Gastroesophageal sphincter (tissue), 4 donors: ENCODE measurements at regions not wholly inside any gene's neighbourhood (a gene's known extent, or its start where the extent isn't known, plus 50 kb on each side); places are given as distances from the start of the nearest gene placed in this dataset.

Experiments used
- ATAC-seq: fragments of 150-250 bp; one replicate; pipeline ENCODE4 v1.9.1; 2016; ENCODE audit warnings: mild to moderate bottlenecking, moderate library complexity
- H3K27ac ChIP-seq, 4 donors: fragments of 200-600 bp; sonication (generic) in 3 of 4; 1 replicate in 3 of 4; 2 replicates in 1 of 4; pipeline ENCODE4 v1.5.1; 2016 to 2019
- H3K27me3 ChIP-seq: fragments of 200-600 bp; sonication (generic); one replicate; pipeline ENCODE4 v1.5.1; 2019
- H3K36me3 ChIP-seq, 2 donors: fragments of 200-600 bp; sonication (generic); one replicate each; pipeline ENCODE4 v1.5.1; 2019; ENCODE audit warnings: control low read depth in 1 of 2
- H3K4me1 ChIP-seq, 3 donors: fragments of 200-600 bp; sonication (generic); 1 replicate in 2 of 3; 2 replicates in 1 of 3; pipeline ENCODE4 v1.5.1; 2016 to 2019; ENCODE audit warnings: control low read depth in 2 of 3
- H3K4me3 ChIP-seq, 2 donors: fragments of 200-600 bp; sonication (generic); one replicate each; pipeline ENCODE4 v1.5.1; 2019; ENCODE audit warnings: mild to moderate bottlenecking in 1 of 2, moderate library complexity in 1 of 2
- H3K9me3 ChIP-seq, 3 donors: fragments of 200-600 bp; sonication (generic); one replicate each; pipeline ENCODE4 v1.5.1; 2017 to 2019; ENCODE audit warnings: control low read depth in 2 of 3
- CTCF ChIP-seq, 4 experiments: fragments of 200-600 bp in 2 of 4; fragments of 450-650 bp in 2 of 4; sonication (generic) in 1 of 4; IDR thresholded peaks; one replicate each; pipeline ENCODE4 v1.5.1; 2017 to 2019; ENCODE audit warnings: antibody characterized with exemption in 4 of 4, mild to moderate bottlenecking in 2 of 4, moderate library complexity in 2 of 4
- EP300 ChIP-seq: sonication (generic); formaldehyde crosslinking; IDR thresholded peaks from one replicate; pipeline ENCODE4 v1.6.1; 2017; ENCODE audit warnings: antibody characterized with exemption, mild to moderate bottlenecking
- POLR2A ChIP-seq, 2 donors: fragments of 450-650 bp; IDR thresholded peaks; one replicate each; pipeline ENCODE4 v1.6.1; 2017; ENCODE audit warnings: antibody characterized with exemption in 2 of 2, mild to moderate bottlenecking in 2 of 2, moderate library complexity in 1 of 2
- POLR2AphosphoS5 ChIP-seq: sonication (generic); formaldehyde crosslinking; IDR thresholded peaks from one replicate; pipeline ENCODE4 v1.6.1; 2017; ENCODE audit warnings: antibody characterized with exemption
- WGBS, 2 donors: methylation state at CpG; one replicate each; pipeline ENCODE4 v1.1.5; 2018; ENCODE audit warnings: low coverage in 1 of 2; 5-methylcytosine and 5-hydroxymethylcytosine counted together

GRCh38 chr2:240319855-240320203, 115.6 kb upstream of the GPC1 start:
- no CpG with 5 or more reads among the region's 9 CpGs for WGBS, 2 donors
- H3K9me3 ChIP-seq, result no peaks in the 10 kb centered on the region
- H3K27me3 ChIP-seq, result peaks cover 31% of the 10 kb centered on the region
- no peaks in the 10 kb centered on the region for H3K36me3 ChIP-seq
- no peak overlapping the region for H3K27ac ChIP-seq
- H3K4me1 ChIP-seq, result no peaks in the 10 kb centered on the region
- no peak overlapping the region for H3K4me3 ChIP-seq
- no peak for ATAC-seq
- TF ChIP-seq POLR2A (IDR thresholded peaks at IDR 0.05) (no peak), CTCF (IDR thresholded peaks at IDR 0.05) (no peak), EP300 (no peak), POLR2AphosphoS5 (no peak)

- no peak for ATAC-seq
- no peak for TF ChIP-seq CTCF (IDR thresholded peaks at IDR 0.05)
- H3K36me3 ChIP-seq, result no peaks in the 10 kb centered on the region
- H3K4me1 ChIP-seq, result peaks cover 0 to 2% (median 0%) of the 10 kb centered on the region in 3 donors
- peaks cover 31% of the 10 kb centered on the region for H3K27me3 ChIP-seq
- no peak overlapping the region for H3K4me3 ChIP-seq
- 63% methylated on average over 6 of the region's 25 CpGs; no CpG with 5 or more reads in 1 of the 2 donors for WGBS, 2 donors
- H3K27ac ChIP-seq, result no peak overlapping the region
- no peaks in the 10 kb centered on the region for H3K9me3 ChIP-seq
Measured at GRCh38 chr2:240320204-240320993, 115.1 kb upstream of the GPC1 start.

GRCh38 chr2:240322231-240322955, 113.1 kb upstream of the GPC1 start:
- ATAC-seq, result no peak

GRCh38 chr2:240322991-240323390, 112.5 kb upstream of the GPC1 start:
- Histone ChIP-seq H3K9me3 (no peaks in the 10 kb centered on the region), H3K4me1 (peaks cover 0 to 6% (median 3%) of the 10 kb centered on the region in 3 donors), H3K36me3 (no peaks in the 10 kb centered on the region), H3K27ac (no peak overlapping the region), H3K27me3 (peaks cover 31% of the 10 kb centered on the region), H3K4me3 (no peak overlapping the region)
- ATAC-seq, result no peak
- TF ChIP-seq POLR2A (IDR thresholded peaks at IDR 0.05) (no peak), CTCF (IDR thresholded peaks at IDR 0.05) (no peak), POLR2AphosphoS5 (no peak), EP300 (no peak)
- WGBS, 2 donors, result 69% methylated on average over 3 of the region's 25 CpGs; no CpG with 5 or more reads in 1 of the 2 donors

More at GRCh38 chr2:240322231-240322955, 113.1 kb upstream of the GPC1 start:
- Histone ChIP-seq H3K36me3 (no peaks in the 10 kb centered on the region), H3K9me3 (no peaks in the 10 kb centered on the region), H3K27me3 (peaks cover 31% of the 10 kb centered on the region), H3K27ac (no peak overlapping the region), H3K4me3 (no peak overlapping the region), H3K4me1 (peaks cover 0 to 6% (median 3%) of the 10 kb centered on the region in 3 donors)
- TF ChIP-seq EP300, result no peak
- no peak for TF ChIP-seq POLR2AphosphoS5
- no peak for TF ChIP-seq POLR2A (IDR thresholded peaks at IDR 0.05)
- TF ChIP-seq CTCF (IDR thresholded peaks at IDR 0.05), result no peak
- WGBS, 2 donors, result 86% methylated on average over 11 of the region's 29 CpGs; no CpG with 5 or more reads in 1 of the 2 donors
